Bronchial epithelial cell (primary cell): ENCODE measurements at regions not wholly inside any gene's neighbourhood (a gene's known extent, or its start where the extent isn't known, plus 50 kb on each side); places are given as distances from the start of the nearest gene placed in this dataset.

Experiments used
- DNase-seq: peaks from one replicate; pipeline ENCODE4 v3.0.0-alpha.2; 2010; ENCODE audit warnings: low read depth
- FAIRE-seq: peaks from 2 replicates; lab custom pipeline; 2011; peaks lifted over from hg19 to GRCh38; lab: Jason Lieb, UNC
- H3K27me3 ChIP-seq: 2 replicates; pipeline ENCODE4 v1.5.1; 2011; ENCODE audit warnings: low read length; ENCODE audit not compliant: control insufficient read depth, insufficient read depth
- H3K36me3 ChIP-seq: 2 replicates; pipeline ENCODE4 v1.5.1; 2011; ENCODE audit warnings: low read length; ENCODE audit not compliant: control insufficient read depth, insufficient read depth
- H3K4me3 ChIP-seq: 2 replicates; pipeline ENCODE4 v1.5.1; 2011; ENCODE audit warnings: mild to moderate bottlenecking, low read depth, low read length, control low read depth
- TF ChIP-seq, protein P1 (sequence below): IDR thresholded peaks from 2 replicates; pipeline ENCODE4 v1.5.1; 2011; ENCODE audit warnings: mild to moderate bottlenecking, moderate library complexity, low read length, control low read depth, inconsistent platforms; ENCODE audit not compliant: insufficient read depth, severe bottlenecking

DNA sequence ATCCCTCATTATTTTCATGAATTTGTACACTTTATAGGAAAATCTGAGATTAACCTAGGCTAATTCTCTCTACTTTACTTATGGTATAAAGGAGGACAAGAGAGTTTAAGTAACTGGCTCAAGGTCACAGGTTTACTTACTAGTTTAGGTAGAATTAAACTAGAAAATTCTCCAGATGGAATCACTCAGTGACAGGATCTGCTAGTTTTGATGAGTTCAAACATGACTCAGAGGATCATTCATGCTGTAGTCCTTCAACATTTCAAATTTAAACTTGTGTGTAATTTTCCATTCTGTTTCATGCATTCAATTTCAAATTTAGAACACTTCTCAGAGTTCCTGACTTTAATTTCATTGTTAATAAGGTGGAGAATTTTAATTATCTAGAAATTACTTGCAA lies 485.7 kb upstream of the TUSC1 start:
- FAIRE-seq: no peak
- TF ChIP-seq, protein P1, sequence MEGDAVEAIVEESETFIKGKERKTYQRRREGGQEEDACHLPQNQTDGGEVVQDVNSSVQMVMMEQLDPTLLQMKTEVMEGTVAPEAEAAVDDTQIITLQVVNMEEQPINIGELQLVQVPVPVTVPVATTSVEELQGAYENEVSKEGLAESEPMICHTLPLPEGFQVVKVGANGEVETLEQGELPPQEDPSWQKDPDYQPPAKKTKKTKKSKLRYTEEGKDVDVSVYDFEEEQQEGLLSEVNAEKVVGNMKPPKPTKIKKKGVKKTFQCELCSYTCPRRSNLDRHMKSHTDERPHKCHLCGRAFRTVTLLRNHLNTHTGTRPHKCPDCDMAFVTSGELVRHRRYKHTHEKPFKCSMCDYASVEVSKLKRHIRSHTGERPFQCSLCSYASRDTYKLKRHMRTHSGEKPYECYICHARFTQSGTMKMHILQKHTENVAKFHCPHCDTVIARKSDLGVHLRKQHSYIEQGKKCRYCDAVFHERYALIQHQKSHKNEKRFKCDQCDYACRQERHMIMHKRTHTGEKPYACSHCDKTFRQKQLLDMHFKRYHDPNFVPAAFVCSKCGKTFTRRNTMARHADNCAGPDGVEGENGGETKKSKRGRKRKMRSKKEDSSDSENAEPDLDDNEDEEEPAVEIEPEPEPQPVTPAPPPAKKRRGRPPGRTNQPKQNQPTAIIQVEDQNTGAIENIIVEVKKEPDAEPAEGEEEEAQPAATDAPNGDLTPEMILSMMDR: no peak
- no peaks in the 10 kb centered on the region for H3K36me3 ChIP-seq
- no peak overlapping the region for H3K4me3 ChIP-seq
- no peak for DNase-seq
- no peaks in the 10 kb centered on the region for H3K27me3 ChIP-seq

DNA sequence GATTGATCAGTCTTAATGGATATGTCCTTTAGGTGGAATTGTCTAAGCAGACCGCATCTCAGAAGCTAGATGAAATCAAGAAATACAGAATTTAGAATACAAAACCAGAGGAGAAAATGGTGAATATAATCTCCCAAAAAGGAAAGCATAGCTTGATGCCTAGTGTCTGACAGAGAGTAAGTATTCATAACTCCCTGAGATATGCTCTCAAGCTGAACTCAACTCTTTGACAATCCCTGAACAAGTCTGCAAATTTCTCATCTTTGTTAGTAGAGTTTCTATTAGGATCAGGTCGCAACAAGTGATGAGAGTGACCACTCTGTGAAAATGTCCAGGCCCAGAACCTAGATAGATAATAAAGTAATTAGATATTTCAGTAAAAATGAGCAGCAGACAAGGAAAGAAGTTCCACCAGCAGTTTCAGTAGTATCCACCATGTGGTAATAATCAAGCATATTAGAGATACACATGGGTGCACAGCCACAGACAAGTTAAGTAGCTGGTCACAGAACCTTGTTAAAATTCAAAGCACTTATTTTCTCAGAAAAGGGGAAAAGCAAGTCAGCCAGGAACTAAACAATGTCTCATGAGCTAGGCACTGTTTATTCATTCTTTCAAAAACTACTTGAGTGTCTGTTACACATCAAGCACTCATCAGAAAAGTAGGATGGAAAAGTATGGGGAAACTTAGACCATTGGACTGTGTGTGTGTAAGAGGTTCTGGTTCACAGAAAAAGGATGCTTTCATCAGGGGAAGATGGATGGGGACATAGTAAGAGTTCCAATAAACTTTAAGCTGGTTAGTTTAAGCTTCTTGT lies 481.5 kb upstream of the TUSC1 start:
- no peaks in the 10 kb centered on the region for H3K36me3 ChIP-seq
- TF ChIP-seq, protein P1: no peak
- FAIRE-seq (no peak), DNase-seq (no peak)
- H3K27me3 ChIP-seq: no peaks in the 10 kb centered on the region
- no peak overlapping the region for H3K4me3 ChIP-seq

DNA sequence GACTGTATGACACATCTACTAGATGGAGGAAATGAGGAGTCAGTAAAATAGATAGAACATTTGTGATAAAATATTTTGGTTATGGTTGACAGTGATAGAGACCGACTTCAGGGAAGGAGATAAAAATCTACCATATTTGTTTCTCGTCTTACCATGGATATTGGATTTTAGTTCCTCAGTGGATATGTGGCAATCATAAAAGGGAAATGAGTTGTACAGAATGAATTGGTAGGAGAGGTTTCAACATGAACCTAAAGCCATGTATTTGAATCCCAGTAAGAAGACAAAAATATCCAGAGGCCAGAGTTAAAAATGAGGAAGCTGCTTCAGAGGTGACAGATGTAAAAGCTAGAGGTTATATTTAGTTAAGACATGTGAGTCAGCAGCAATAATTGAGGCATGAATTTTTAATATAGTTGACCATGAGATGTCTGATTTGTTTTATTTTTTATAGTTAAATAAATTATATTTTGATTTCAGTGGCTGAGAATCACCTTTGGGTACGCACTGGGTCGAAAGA lies 480.4 kb upstream of the TUSC1 start:
- FAIRE-seq (no peak), DNase-seq (no peak)
- Histone ChIP-seq H3K27me3 (no peaks in the 10 kb centered on the region), H3K4me3 (no peak overlapping the region), H3K36me3 (no peaks in the 10 kb centered on the region)
- TF ChIP-seq, protein P1: no peak

DNA sequence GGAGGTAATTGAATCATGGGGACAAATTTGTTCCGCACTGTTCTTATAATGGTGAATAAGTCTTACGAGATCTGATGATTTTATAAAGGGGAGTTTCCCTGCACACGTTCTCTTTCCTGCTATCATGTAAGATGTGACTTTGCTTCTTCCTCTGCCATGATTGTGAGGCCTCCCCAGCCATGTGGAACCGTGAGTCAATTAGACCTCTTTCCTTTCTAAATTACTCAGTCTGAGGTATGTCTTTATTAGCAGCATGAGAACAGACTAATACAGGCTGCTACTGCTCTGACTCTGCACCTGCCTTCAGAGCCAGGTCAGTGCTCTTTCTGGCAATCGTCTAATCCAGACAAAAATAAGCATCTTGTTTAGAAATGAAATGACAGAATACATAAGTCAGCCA lies 479.2 kb upstream of the TUSC1 start:
- TF ChIP-seq, protein P1: no peak
- DNase-seq: no peak
- no peak for FAIRE-seq
- Histone ChIP-seq H3K4me3 (no peak overlapping the region), H3K27me3 (no peaks in the 10 kb centered on the region), H3K36me3 (no peaks in the 10 kb centered on the region)

DNA sequence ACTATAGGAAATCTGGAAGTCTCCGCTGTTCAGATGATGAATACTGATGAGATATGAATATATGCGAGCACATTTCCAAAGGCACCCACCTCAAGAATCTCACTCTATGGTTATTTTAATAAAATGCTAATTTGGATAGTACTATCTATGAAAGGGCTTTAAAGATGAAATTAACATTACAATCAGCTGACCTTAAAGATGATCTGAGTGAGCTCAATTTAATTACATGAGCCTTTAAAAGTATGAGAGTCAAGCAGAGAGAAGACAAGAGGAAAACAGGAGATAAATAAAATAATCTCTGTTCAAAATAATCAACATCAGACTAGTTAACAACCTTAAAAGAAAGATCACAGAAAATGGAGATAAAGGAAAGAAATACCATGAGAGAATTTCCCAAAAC lies 474.1 kb upstream of the TUSC1 start:
- DNase-seq (no peak), FAIRE-seq (no peak)
- no peaks in the 10 kb centered on the region for H3K36me3 ChIP-seq
- TF ChIP-seq, protein P1: no peak
- H3K27me3 ChIP-seq: no peaks in the 10 kb centered on the region
- H3K4me3 ChIP-seq: no peak overlapping the region
